Muscle layer of colon (tissue), 2 donors: ENCODE measurements at regions not wholly inside any gene's neighbourhood (a gene's known extent, or its start where the extent isn't known, plus 50 kb on each side); places are given as distances from the start of the nearest gene placed in this dataset.

Experiments
- H3K27ac ChIP-seq: one replicate; pipeline ENCODE4 v1.7.0; 2013; ENCODE audit warnings: low read depth, mild to moderate bottlenecking, low read length, moderate library complexity
- H3K27me3 ChIP-seq, 2 donors: one replicate each; pipeline ENCODE4 v1.7.0; 2013; ENCODE audit warnings: low read length in 2 of 2, mild to moderate bottlenecking in 2 of 2; ENCODE audit not compliant: insufficient read depth in 2 of 2, control insufficient read depth in 1 of 2
- H3K36me3 ChIP-seq: one replicate; pipeline ENCODE4 v1.7.0; 2013; ENCODE audit warnings: mild to moderate bottlenecking, low read length; ENCODE audit not compliant: insufficient read depth
- H3K4me1 ChIP-seq: one replicate; pipeline ENCODE4 v1.7.0; 2013; ENCODE audit warnings: mild to moderate bottlenecking, low read length; ENCODE audit not compliant: insufficient read depth
- H3K4me3 ChIP-seq, 2 donors: one replicate each; pipeline ENCODE4 v1.7.0; 2013; ENCODE audit warnings: low read length in 2 of 2, low read depth in 1 of 2, mild to moderate bottlenecking in 1 of 2, moderate library complexity in 1 of 2
- H3K9ac ChIP-seq: one replicate; pipeline ENCODE4 v1.7.0; 2013; ENCODE audit warnings: low read length
- H3K9me3 ChIP-seq: one replicate; pipeline ENCODE4 v1.7.0; 2013; ENCODE audit warnings: mild to moderate bottlenecking, low read length
- donor health status: abdominal sarcoma.
- donor health status: Adenocarcinoma of cecum.

DNA sequence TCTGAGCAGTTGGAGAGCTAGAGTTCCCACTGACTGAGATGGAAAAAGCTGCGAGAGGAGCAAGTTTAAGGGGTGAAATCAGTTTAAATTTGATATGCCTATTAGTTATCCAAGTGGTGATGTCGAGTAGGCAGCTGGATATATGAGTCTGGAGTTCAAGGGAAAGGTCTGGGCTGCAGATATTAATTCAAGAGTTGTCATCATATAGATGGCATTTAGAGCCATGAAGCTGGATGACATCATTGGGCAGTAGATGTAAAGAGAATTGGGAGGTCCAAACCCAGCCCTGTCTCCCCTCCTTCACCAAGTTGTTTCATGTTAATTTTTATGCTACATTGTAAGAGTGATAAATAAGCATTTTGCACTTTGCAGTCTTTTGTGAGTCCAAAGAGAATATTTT, 898.1 kb downstream of the GALC start:
- Histone ChIP-seq H3K4me3 (no peak overlapping the region), H3K27me3 (no peaks in the 10 kb centered on the region), H3K4me1 (no peaks in the 10 kb centered on the region), H3K36me3 (no peaks in the 10 kb centered on the region), H3K27ac (no peak overlapping the region), H3K9me3 (no peaks in the 10 kb centered on the region), H3K9ac (no peak overlapping the region)

DNA sequence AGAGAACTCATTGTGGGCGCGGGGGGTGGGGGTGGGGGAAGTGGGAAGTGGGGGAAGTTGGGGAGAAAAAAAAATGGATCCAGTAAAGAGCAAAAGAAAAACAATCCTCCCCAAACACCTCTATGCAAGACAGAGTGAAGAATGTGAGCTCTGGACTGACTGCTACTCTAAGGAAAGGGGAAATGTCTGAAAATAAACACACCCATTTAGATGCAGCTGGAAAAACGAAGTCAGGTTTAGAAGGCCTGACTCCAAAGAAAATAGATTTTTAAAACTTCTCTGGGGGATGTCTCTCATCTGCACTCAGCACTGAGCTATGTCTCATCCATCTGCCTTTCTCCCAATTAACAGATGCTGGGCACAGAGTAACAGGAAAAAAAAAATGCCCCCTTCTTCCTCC, 904.4 kb downstream of the GALC start:
- no peaks in the 10 kb centered on the region for H3K36me3 ChIP-seq

DNA sequence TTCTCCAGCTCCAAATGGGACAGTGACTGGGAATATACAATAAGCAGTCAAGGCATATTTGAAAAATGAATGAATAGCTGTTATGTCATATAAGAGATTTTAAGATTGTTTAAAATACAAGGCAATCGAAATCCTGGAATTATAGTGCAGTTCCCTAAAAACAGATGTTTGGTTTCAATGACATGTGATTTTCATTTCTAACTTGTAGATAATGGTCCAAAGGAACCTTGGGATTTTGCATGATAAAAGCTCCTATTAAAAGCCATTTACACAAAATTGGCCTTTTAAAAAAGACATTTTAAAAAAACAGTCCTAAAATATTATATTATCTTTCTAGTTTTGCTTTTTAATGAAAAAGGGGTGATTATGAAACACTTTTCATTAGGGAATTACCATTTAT, 905.1 kb downstream of the GALC start:
- H3K4me3 ChIP-seq = no peak overlapping the region
- H3K9me3 ChIP-seq = no peaks in the 10 kb centered on the region
- H3K27ac ChIP-seq = no peak overlapping the region
- no peak overlapping the region for H3K9ac ChIP-seq
- H3K27me3 ChIP-seq = no peaks in the 10 kb centered on the region
- H3K36me3 ChIP-seq = no peaks in the 10 kb centered on the region
- H3K4me1 ChIP-seq = no peaks in the 10 kb centered on the region

More for the DNA sequence above, 904.4 kb downstream of the GALC start:
- H3K9ac ChIP-seq = no peak overlapping the region
- H3K9me3 ChIP-seq = no peaks in the 10 kb centered on the region
- no peak overlapping the region for H3K27ac ChIP-seq
- H3K27me3 ChIP-seq = no peaks in the 10 kb centered on the region
- H3K4me1 ChIP-seq = no peaks in the 10 kb centered on the region
- H3K4me3 ChIP-seq = no peak overlapping the region

DNA sequence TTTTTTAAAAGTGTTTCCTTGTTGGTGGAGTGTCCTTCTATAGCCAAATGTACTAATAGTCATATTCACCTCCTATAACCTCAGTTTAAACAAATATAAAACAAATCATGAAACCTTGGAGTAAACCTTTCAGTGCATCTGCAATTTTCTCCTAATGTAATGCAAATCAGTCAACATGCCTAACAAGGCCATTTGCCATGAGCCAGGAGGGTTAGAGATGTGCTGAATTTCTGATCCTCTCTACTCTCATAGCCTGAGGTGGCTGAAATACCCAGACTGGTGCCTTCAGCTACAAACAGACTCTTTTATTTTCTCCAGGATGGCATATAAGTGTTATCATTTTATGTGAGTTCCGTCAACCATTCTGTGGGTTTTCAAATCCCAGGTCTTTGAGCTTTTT, 908.1 kb downstream of the GALC start:
- no peaks in the 10 kb centered on the region for H3K9me3 ChIP-seq
- no peaks in the 10 kb centered on the region for H3K36me3 ChIP-seq
- H3K4me1 ChIP-seq = no peaks in the 10 kb centered on the region
- no peak overlapping the region for H3K4me3 ChIP-seq
- H3K27me3 ChIP-seq = no peaks in the 10 kb centered on the region
- H3K9ac ChIP-seq = no peak overlapping the region
- H3K27ac ChIP-seq = no peak overlapping the region

DNA sequence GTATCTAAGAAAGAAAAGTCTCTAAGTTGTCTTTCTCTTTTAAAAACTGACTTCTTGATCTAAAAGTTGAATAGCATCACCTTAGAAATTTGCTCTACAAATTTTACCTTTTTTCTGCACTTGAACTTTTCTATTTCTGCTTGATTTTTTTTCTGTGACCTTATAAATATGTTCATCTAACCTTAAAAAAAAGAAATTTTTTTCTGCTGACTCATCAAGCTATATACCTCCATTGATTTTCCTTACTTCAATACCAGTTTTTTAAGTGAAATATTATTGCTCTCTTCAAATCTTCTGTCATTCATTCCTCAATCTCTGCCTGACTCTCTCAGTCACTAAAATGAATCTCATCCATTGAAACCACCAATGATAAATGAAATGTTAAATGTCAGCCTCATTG, 910.1 kb downstream of the GALC start:
- no peak overlapping the region for H3K9ac ChIP-seq
- no peaks in the 10 kb centered on the region for H3K9me3 ChIP-seq
- no peaks in the 10 kb centered on the region for H3K36me3 ChIP-seq
- no peaks in the 10 kb centered on the region for H3K27me3 ChIP-seq
- H3K4me3 ChIP-seq = no peak overlapping the region
- no peaks in the 10 kb centered on the region for H3K4me1 ChIP-seq
- H3K27ac ChIP-seq = no peak overlapping the region

DNA sequence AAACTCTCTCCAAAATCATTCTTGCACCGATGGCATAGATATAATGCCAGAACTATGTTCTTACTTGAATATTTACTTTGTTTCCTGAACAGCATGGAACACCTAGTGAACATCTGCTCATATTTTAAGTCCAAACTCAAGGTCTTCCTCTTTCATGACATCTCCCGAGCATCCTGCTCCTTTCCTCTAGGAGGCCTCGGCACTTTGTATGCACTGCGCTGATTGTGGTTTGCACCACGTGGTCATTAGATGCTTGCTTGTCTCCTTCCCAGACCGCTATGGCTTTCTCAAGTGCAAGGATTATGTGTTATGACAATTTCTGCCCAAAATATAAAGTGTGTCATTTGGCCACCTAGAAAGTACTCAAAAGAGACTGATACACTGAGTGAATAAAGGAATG, 912.0 kb downstream of the GALC start:
- Histone ChIP-seq H3K4me3 (no peak overlapping the region), H3K9ac (no peak overlapping the region), H3K36me3 (no peaks in the 10 kb centered on the region), H3K27ac (no peak overlapping the region), H3K9me3 (no peaks in the 10 kb centered on the region), H3K4me1 (no peaks in the 10 kb centered on the region), H3K27me3 (no peaks in the 10 kb centered on the region)

DNA sequence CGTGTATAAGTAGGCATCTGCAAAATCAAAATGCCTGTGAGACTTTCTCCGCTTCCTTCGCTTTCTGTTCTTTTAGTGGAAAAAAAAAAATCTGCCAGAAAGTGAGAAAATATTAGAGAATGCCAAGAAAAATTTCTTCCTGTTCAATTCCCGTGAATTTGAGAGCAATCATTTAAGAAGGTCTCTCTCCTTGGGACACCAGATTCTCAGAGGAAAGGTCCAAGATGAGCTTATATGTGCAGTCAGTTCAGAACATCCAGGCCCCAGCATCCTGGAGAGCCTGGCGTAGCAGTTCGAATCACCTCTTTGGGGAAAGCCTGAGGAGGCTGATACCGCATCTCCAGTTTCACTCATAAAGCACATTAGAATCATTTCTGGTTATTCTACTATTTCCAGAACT, 912.8 kb downstream of the GALC start:
- Histone ChIP-seq H3K27ac (no peak overlapping the region), H3K36me3 (no peaks in the 10 kb centered on the region), H3K9me3 (no peaks in the 10 kb centered on the region), H3K27me3 (no peaks in the 10 kb centered on the region), H3K4me1 (no peaks in the 10 kb centered on the region), H3K9ac (no peak overlapping the region), H3K4me3 (no peak overlapping the region)

DNA sequence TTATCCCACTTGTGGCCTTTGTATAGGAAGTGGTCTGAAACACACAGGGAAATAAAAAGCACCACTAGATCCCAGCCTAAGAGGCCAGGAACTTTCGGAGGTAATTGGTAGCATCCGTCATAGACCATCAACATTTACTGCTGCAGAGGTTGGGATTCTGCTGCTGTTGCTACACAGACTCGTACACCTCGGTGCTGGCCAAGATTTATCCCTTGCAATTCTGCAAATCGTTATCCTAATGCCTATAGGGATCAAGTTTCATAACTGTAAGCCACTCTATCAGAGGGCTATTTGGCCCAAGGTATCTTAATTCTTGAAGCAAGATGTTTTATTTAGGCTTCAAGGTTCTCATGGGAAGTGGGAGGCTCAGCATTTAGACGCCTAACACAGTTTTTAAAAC, 913.6 kb downstream of the GALC start:
- Histone ChIP-seq H3K27ac (no peak overlapping the region), H3K4me3 (no peak overlapping the region), H3K9me3 (no peaks in the 10 kb centered on the region), H3K4me1 (no peaks in the 10 kb centered on the region), H3K9ac (no peak overlapping the region), H3K27me3 (no peaks in the 10 kb centered on the region), H3K36me3 (no peaks in the 10 kb centered on the region)

DNA sequence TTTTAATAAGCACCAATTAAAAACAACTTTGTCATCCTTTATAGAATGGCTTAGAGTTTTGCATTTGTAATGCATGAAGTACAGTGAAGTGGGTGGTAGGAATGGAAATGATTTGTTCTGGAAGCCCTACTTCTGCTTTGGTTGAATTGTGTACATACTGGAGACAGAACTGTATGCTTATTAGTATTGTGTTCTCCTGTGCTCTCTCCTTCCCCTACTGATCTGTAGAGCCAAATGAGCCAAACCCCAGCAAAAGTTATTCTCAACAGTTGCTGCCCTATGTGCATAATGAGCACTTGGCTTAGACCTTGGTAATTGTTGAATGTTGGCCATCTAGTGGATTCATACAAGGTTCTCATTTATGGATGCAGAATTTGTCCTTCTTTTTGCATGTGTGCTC, 916.1 kb downstream of the GALC start:
- H3K27me3 ChIP-seq = no peaks in the 10 kb centered on the region
- H3K36me3 ChIP-seq = no peaks in the 10 kb centered on the region
- no peak overlapping the region for H3K9ac ChIP-seq
- H3K4me1 ChIP-seq = no peaks in the 10 kb centered on the region
- H3K4me3 ChIP-seq = no peak overlapping the region
- no peak overlapping the region for H3K27ac ChIP-seq
- H3K9me3 ChIP-seq = no peaks in the 10 kb centered on the region

DNA sequence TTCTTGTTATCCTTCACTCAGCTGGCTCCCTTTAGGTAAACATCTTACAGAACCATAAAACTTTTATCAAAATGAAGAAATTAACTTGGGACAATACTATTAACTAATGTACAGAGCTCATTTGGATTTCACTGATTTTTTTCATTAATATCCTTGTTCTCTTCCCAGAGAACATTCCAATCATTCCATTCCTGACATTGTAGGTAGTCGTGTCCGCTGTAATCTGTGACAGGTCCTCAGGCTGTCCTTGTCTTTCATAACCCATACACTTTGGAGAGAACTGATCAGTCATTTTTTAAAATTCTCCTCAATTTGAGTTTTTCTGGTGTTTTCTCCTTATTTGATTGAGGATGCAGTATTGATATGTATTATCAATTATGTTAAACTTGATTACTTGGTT, 916.8 kb downstream of the GALC start:
- Histone ChIP-seq H3K36me3 (no peaks in the 10 kb centered on the region), H3K27ac (no peak overlapping the region)

DNA sequence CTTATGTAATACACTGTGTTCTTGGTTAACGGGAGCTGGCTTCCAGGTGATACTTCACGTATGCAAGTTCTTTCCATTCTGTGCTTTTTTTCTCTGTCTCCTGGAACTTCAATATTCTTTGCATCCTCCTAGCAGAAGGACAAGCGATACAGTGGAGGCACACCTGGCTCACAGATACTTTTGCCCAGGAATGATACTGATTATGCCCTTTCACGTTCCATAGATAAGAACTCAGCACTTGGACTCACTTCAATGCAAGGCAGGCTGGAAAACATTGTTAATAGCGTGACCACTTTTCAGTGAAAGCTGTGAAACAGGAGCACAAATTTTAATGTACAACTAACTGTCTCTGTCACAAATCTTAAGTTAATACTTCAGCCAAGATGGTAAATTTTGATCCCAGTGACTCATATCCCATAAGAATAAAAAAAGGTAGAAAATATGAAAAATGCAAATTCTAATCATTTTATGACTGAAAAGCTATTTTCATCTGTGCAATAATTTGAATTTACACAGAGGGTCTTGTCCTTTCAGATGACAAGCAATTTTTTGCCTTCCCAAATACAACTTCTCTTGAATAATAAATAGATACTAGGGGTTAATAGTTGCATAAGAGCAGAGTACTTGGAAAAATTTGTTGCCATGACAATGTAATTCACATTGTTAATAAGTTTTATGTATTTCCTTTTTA, 919.0 kb downstream of the GALC start:
- Histone ChIP-seq H3K4me1 (no peaks in the 10 kb centered on the region), H3K27ac (no peak overlapping the region), H3K9ac (no peak overlapping the region), H3K27me3 (no peaks in the 10 kb centered on the region), H3K9me3 (no peaks in the 10 kb centered on the region), H3K36me3 (no peaks in the 10 kb centered on the region), H3K4me3 (no peak overlapping the region)

More for the DNA sequence above, 916.8 kb downstream of the GALC start:
- Histone ChIP-seq H3K27me3 (no peaks in the 10 kb centered on the region), H3K4me3 (no peak overlapping the region), H3K4me1 (no peaks in the 10 kb centered on the region), H3K9ac (no peak overlapping the region), H3K9me3 (no peaks in the 10 kb centered on the region)

DNA sequence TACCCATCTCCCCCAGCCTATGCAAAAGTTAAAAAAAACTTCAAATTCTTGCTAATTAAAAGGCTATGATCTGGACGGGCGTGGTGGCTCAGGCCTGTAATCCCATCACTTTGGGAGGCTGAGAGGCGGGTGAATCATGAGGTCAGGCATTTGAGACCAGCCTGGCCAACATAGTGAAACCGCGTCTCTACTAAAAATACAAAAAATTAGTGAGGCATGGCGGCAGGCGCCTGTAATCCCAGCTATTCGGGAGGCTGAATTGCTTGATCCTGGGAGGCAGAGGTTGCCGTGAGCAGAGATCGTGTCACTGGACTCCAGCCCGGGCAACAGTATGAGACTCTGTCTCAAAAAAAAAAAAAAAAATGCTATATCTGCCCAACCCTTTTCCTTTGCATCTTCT, 925.4 kb downstream of the GALC start:
- no peak overlapping the region for H3K9ac ChIP-seq

More for the DNA sequence above, 925.4 kb downstream of the GALC start:
- H3K27ac ChIP-seq = no peak overlapping the region
- no peaks in the 10 kb centered on the region for H3K27me3 ChIP-seq
- no peaks in the 10 kb centered on the region for H3K36me3 ChIP-seq
- no peaks in the 10 kb centered on the region for H3K9me3 ChIP-seq
- H3K4me3 ChIP-seq = no peak overlapping the region
- no peaks in the 10 kb centered on the region for H3K4me1 ChIP-seq
